HAP-1 (cell line): ENCODE measurements at regions not wholly inside any gene's neighbourhood (a gene's known extent, or its start where the extent isn't known, plus 50 kb on each side); places are given as distances from the start of the nearest gene placed in this dataset.

Experiments
- DNase-seq, 2 experiments: peaks; one replicate each; pipeline ENCODE4 v3.0.0-alpha.2; 2016 to 2020; ENCODE audit warnings: low spot score in 2 of 2
- H3K27me3 ChIP-seq: fragments of 250-450 bp; sonication (Bioruptor Pico); 2 replicates; pipeline ENCODE4 v1.5.1; 2020; ENCODE audit warnings: low read depth, mild to moderate bottlenecking, moderate library complexity
- H3K36me3 ChIP-seq: fragments of 250-450 bp; sonication (Bioruptor Pico); replicated peaks from 2 replicates; pipeline ENCODE4 v1.5.1; 2020; ENCODE audit warnings: mild to moderate bottlenecking
- H3K4me1 ChIP-seq: fragments of 250-450 bp; sonication (Bioruptor Pico); 2 replicates; pipeline ENCODE4 v1.5.1; 2020; ENCODE audit warnings: mild to moderate bottlenecking
- H3K4me3 ChIP-seq: fragments of 250-450 bp; sonication (Bioruptor Pico); 2 replicates; pipeline ENCODE4 v1.5.1; 2020; ENCODE audit warnings: mild to moderate bottlenecking, moderate library complexity
- H3K9me3 ChIP-seq: fragments of 250-450 bp; sonication (Bioruptor Pico); 2 replicates; pipeline ENCODE4 v1.5.1; 2020; ENCODE audit warnings: mild to moderate bottlenecking, moderate library complexity
- in situ Hi-C: fragments of 300-500 bp; cut with MboI; formaldehyde crosslinking; loops from 3 replicates; pipeline ENCODE4 v1.14.3; 2020; ENCODE audit warnings: low sequenced_read_pairs, inconsistent platforms, mixed read lengths

GRCh38 chr7:38002689-38003088 is 82.2 kb downstream of the EPDR1 start:
- no peaks in the 10 kb centered on the region for H3K9me3 ChIP-seq
- no peaks in the 10 kb centered on the region for H3K36me3 ChIP-seq
- in situ Hi-C loops: no loop called here
- no peaks in the 10 kb centered on the region for H3K27me3 ChIP-seq
- H3K4me1 ChIP-seq: no peaks in the 10 kb centered on the region
- no peak for DNase-seq
- H3K4me3 ChIP-seq: no peak overlapping the region

- H3K27me3 ChIP-seq: no peaks in the 10 kb centered on the region
- no peak overlapping the region for H3K4me3 ChIP-seq
- H3K4me1 ChIP-seq: no peaks in the 10 kb centered on the region
- DNase-seq: no peak
- H3K36me3 ChIP-seq: no peaks in the 10 kb centered on the region
- in situ Hi-C loops: no loop called here
- H3K9me3 ChIP-seq: no peaks in the 10 kb centered on the region
Observed at GRCh38 chr7:38006559-38006958, 86.1 kb downstream of the EPDR1 start.

- Histone ChIP-seq H3K36me3 (no peaks in the 10 kb centered on the region), H3K9me3 (no peaks in the 10 kb centered on the region), H3K4me3 (no peak overlapping the region), H3K4me1 (no peaks in the 10 kb centered on the region), H3K27me3 (no peaks in the 10 kb centered on the region)
- no peak for DNase-seq
- in situ Hi-C loops: no loop called here
Observed at GRCh38 chr7:38007096-38007495, 86.7 kb downstream of the EPDR1 start.

GRCh38 chr7:38013246-38013645 is 92.8 kb downstream of the EPDR1 start:
- no peaks in the 10 kb centered on the region for H3K4me1 ChIP-seq
- in situ Hi-C loops: no loop called here
- no peaks in the 10 kb centered on the region for H3K27me3 ChIP-seq
- no peaks in the 10 kb centered on the region for H3K36me3 ChIP-seq
- DNase-seq: no peak
- H3K9me3 ChIP-seq: no peaks in the 10 kb centered on the region
- H3K4me3 ChIP-seq: no peak overlapping the region

- Histone ChIP-seq H3K4me1 (no peaks in the 10 kb centered on the region), H3K4me3 (no peak overlapping the region), H3K9me3 (no peaks in the 10 kb centered on the region), H3K36me3 (no peaks in the 10 kb centered on the region), H3K27me3 (no peaks in the 10 kb centered on the region)
- in situ Hi-C loops: no loop called here
- DNase-seq: no peak
Observed at GRCh38 chr7:38016567-38016966, 96.1 kb downstream of the EPDR1 start.

GRCh38 chr7:38017320-38017719 is 96.9 kb downstream of the EPDR1 start:
- Histone ChIP-seq H3K27me3 (no peaks in the 10 kb centered on the region), H3K9me3 (no peaks in the 10 kb centered on the region), H3K4me1 (no peaks in the 10 kb centered on the region), H3K4me3 (no peak overlapping the region), H3K36me3 (no peaks in the 10 kb centered on the region)
- DNase-seq: no peak
- in situ Hi-C loops: no loop called here

GRCh38 chr7:38020121-38020785 is 99.8 kb downstream of the EPDR1 start:
- H3K9me3 ChIP-seq: no peaks in the 10 kb centered on the region
- H3K4me3 ChIP-seq: no peak overlapping the region
- no peaks in the 10 kb centered on the region for H3K27me3 ChIP-seq
- in situ Hi-C loops: no loop called here
- no peak for DNase-seq
- H3K4me1 ChIP-seq: no peaks in the 10 kb centered on the region
- H3K36me3 ChIP-seq: no peaks in the 10 kb centered on the region

- in situ Hi-C loops: no loop called here
- no peaks in the 10 kb centered on the region for H3K36me3 ChIP-seq
- no peak for DNase-seq
- H3K4me1 ChIP-seq: no peaks in the 10 kb centered on the region
- H3K9me3 ChIP-seq: no peaks in the 10 kb centered on the region
- H3K4me3 ChIP-seq: no peak overlapping the region
- H3K27me3 ChIP-seq: no peaks in the 10 kb centered on the region
Observed at GRCh38 chr7:38021892-38022291, 101.5 kb downstream of the EPDR1 start.

GRCh38 chr7:38025815-38026214 is 105.4 kb downstream of the EPDR1 start:
- no peaks in the 10 kb centered on the region for H3K36me3 ChIP-seq
- no peaks in the 10 kb centered on the region for H3K9me3 ChIP-seq
- DNase-seq: no peak
- in situ Hi-C loops: no loop called here
- H3K4me3 ChIP-seq: no peak overlapping the region
- no peaks in the 10 kb centered on the region for H3K27me3 ChIP-seq
- no peaks in the 10 kb centered on the region for H3K4me1 ChIP-seq

- no peak for DNase-seq
Observed at GRCh38 chr7:38027884-38028455, 107.5 kb downstream of the EPDR1 start.

GRCh38 chr7:38034062-38034908 is 113.8 kb downstream of the EPDR1 start:
- in situ Hi-C loops: no loop called here
- no peaks in the 10 kb centered on the region for H3K9me3 ChIP-seq
- no peak for DNase-seq
- H3K36me3 ChIP-seq: no peaks in the 10 kb centered on the region
- H3K4me1 ChIP-seq: no peaks in the 10 kb centered on the region
- no peak overlapping the region for H3K4me3 ChIP-seq
- H3K27me3 ChIP-seq: peaks cover 2% of the 10 kb centered on the region; the same call in 1 of the 2 replicates

More at GRCh38 chr7:38027884-38028455, 107.5 kb downstream of the EPDR1 start:
- Histone ChIP-seq H3K9me3 (no peaks in the 10 kb centered on the region), H3K4me1 (no peaks in the 10 kb centered on the region), H3K27me3 (no peaks in the 10 kb centered on the region), H3K4me3 (no peak overlapping the region), H3K36me3 (no peaks in the 10 kb centered on the region)
- in situ Hi-C loops: no loop called here

GRCh38 chr7:38040831-38041230 is 120.4 kb downstream of the EPDR1 start:
- Histone ChIP-seq H3K27me3 (no peaks in the 10 kb centered on the region), H3K4me3 (no peak overlapping the region), H3K36me3 (no peaks in the 10 kb centered on the region), H3K9me3 (no peaks in the 10 kb centered on the region), H3K4me1 (no peaks in the 10 kb centered on the region)
- in situ Hi-C loops: no loop called here
- no peak for DNase-seq

GRCh38 chr7:38049679-38050078 is 128.4 kb upstream of the STARD3NL start:
- H3K4me3 ChIP-seq: no peak overlapping the region
- no peaks in the 10 kb centered on the region for H3K4me1 ChIP-seq
- no peaks in the 10 kb centered on the region for H3K36me3 ChIP-seq
- H3K27me3 ChIP-seq: no peaks in the 10 kb centered on the region
- no peaks in the 10 kb centered on the region for H3K9me3 ChIP-seq
- in situ Hi-C loops: no loop called here
- DNase-seq: no peak

- no peak for DNase-seq
- Histone ChIP-seq H3K4me3 (no peak overlapping the region), H3K9me3 (no peaks in the 10 kb centered on the region), H3K4me1 (no peaks in the 10 kb centered on the region), H3K27me3 (no peaks in the 10 kb centered on the region), H3K36me3 (no peaks in the 10 kb centered on the region)
- in situ Hi-C loops: no loop called here
Observed at GRCh38 chr7:38051311-38051710, 126.7 kb upstream of the STARD3NL start.
